ENCODE measurements at regions not wholly inside any gene's neighbourhood (a gene's known extent, or its start where the extent isn't known, plus 50 kb on each side); places are given as distances from the start of the nearest gene placed in this dataset.

- H3K9me3 ChIP-seq (ENCODE audit: control insufficient read depth, insufficient read depth, low read depth, low read length): no peaks in the 10 kb centered on the region
- in situ Hi-C loops (cut with HindIII; ENCODE audit: low pct_unique_long_range_greater_than_20kb, low sequenced_read_pairs) (no loop called here), intact Hi-C loops (cut with micrococcal nuclease; ENCODE audit: unreplicated experiment) (no loop called here)
- no peak overlapping the region for H3K4me3 ChIP-seq (ENCODE audit: low read depth in 2 of 2, low read length in 2 of 2)
- DNase-seq (ENCODE audit: low read depth, low spot score): no peak
- no peaks in the 10 kb centered on the region for H3K4me1 ChIP-seq (ENCODE audit: control insufficient read depth, insufficient read depth, low read length)
- ChIA-PET POLR2A (no interaction called here), CTCF (interaction anchor here (0.5 kb wide), 1 partner anchor 1459 kb away, joined by 9 read pairs; no protein-coding TSS in a partner anchor)
- TF ChIP-seq TCF7L2 (IDR thresholded peaks at IDR 0.05; ENCODE audit: low read depth, low read length) (no peak), POLR2AphosphoS5 (IDR thresholded peaks at IDR 0.05; ENCODE audit: low read depth, low read length) (no peak), SIN3A (IDR thresholded peaks at IDR 0.05; ENCODE audit: borderline replicate concordance, insufficient read depth, low read depth, low read length) (no peak)
- TF ChIP-seq, protein P1, sequence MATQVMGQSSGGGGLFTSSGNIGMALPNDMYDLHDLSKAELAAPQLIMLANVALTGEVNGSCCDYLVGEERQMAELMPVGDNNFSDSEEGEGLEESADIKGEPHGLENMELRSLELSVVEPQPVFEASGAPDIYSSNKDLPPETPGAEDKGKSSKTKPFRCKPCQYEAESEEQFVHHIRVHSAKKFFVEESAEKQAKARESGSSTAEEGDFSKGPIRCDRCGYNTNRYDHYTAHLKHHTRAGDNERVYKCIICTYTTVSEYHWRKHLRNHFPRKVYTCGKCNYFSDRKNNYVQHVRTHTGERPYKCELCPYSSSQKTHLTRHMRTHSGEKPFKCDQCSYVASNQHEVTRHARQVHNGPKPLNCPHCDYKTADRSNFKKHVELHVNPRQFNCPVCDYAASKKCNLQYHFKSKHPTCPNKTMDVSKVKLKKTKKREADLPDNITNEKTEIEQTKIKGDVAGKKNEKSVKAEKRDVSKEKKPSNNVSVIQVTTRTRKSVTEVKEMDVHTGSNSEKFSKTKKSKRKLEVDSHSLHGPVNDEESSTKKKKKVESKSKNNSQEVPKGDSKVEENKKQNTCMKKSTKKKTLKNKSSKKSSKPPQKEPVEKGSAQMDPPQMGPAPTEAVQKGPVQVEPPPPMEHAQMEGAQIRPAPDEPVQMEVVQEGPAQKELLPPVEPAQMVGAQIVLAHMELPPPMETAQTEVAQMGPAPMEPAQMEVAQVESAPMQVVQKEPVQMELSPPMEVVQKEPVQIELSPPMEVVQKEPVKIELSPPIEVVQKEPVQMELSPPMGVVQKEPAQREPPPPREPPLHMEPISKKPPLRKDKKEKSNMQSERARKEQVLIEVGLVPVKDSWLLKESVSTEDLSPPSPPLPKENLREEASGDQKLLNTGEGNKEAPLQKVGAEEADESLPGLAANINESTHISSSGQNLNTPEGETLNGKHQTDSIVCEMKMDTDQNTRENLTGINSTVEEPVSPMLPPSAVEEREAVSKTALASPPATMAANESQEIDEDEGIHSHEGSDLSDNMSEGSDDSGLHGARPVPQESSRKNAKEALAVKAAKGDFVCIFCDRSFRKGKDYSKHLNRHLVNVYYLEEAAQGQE (IDR thresholded peaks at IDR 0.05; ENCODE audit: insufficient read depth in 1 of 2, low read depth in 2 of 2, low read length in 1 of 2): no peak
- TF ChIP-seq, protein P2, sequence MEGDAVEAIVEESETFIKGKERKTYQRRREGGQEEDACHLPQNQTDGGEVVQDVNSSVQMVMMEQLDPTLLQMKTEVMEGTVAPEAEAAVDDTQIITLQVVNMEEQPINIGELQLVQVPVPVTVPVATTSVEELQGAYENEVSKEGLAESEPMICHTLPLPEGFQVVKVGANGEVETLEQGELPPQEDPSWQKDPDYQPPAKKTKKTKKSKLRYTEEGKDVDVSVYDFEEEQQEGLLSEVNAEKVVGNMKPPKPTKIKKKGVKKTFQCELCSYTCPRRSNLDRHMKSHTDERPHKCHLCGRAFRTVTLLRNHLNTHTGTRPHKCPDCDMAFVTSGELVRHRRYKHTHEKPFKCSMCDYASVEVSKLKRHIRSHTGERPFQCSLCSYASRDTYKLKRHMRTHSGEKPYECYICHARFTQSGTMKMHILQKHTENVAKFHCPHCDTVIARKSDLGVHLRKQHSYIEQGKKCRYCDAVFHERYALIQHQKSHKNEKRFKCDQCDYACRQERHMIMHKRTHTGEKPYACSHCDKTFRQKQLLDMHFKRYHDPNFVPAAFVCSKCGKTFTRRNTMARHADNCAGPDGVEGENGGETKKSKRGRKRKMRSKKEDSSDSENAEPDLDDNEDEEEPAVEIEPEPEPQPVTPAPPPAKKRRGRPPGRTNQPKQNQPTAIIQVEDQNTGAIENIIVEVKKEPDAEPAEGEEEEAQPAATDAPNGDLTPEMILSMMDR (IDR thresholded peaks at IDR 0.05): no peak
- ATAC-seq: no peak
- H3K36me3 ChIP-seq (ENCODE audit: control insufficient read depth, insufficient read depth, low read length): no peaks in the 10 kb centered on the region
- BruUV-seq (replicated peaks): no TSS peak
- 0 out of 2 replicates have a peak, but pooled peaks cover 2% of the 10 kb centered on the region for H3K27me3 ChIP-seq (ENCODE audit: control insufficient read depth, insufficient read depth, low read length)
- H3K27ac ChIP-seq (ENCODE audit: low read length): no peak overlapping the region
Observed at GRCh38 chr6:14742171-14742570, 503.7 kb upstream of the JARID2 start.

- no peaks in the 10 kb centered on the region for H3K4me1 ChIP-seq (ENCODE audit: control insufficient read depth, insufficient read depth, low read length)
- 0 out of 2 replicates have a peak, but pooled peaks cover 2% of the 10 kb centered on the region for H3K27me3 ChIP-seq (ENCODE audit: control insufficient read depth, insufficient read depth, low read length)
- ChIA-PET CTCF (interaction anchor here (0.5 kb wide), 1 partner anchor 1458 kb away, joined by 9 read pairs; no protein-coding TSS in a partner anchor), POLR2A (no interaction called here)
- no peak overlapping the region for H3K27ac ChIP-seq (ENCODE audit: low read length)
- no TSS peak for BruUV-seq (replicated peaks)
- in situ Hi-C loops (cut with HindIII; ENCODE audit: low pct_unique_long_range_greater_than_20kb, low sequenced_read_pairs) (no loop called here), intact Hi-C loops (cut with micrococcal nuclease; ENCODE audit: unreplicated experiment) (no loop called here)
- no peak overlapping the region for H3K4me3 ChIP-seq (ENCODE audit: low read depth in 2 of 2, low read length in 2 of 2)
- no peaks in the 10 kb centered on the region for H3K9me3 ChIP-seq (ENCODE audit: control insufficient read depth, insufficient read depth, low read depth, low read length)
- DNase-seq (ENCODE audit: low read depth, low spot score) (no peak), ATAC-seq (no peak)
- TF ChIP-seq, protein P1 (IDR thresholded peaks at IDR 0.05; ENCODE audit: insufficient read depth in 1 of 2, low read depth in 2 of 2, low read length in 1 of 2): no peak
- TF ChIP-seq SIN3A (IDR thresholded peaks at IDR 0.05; ENCODE audit: borderline replicate concordance, insufficient read depth, low read depth, low read length) (no peak), POLR2AphosphoS5 (IDR thresholded peaks at IDR 0.05; ENCODE audit: low read depth, low read length) (no peak), TCF7L2 (IDR thresholded peaks at IDR 0.05; ENCODE audit: low read depth, low read length) (no peak)
- TF ChIP-seq, protein P2 (IDR thresholded peaks at IDR 0.05): no peak
- H3K36me3 ChIP-seq (ENCODE audit: control insufficient read depth, insufficient read depth, low read length): no peaks in the 10 kb centered on the region
Observed at GRCh38 chr6:14742680-14743079, 503.2 kb upstream of the JARID2 start.
